Hepatocyte (in vitro differentiated cells): ENCODE measurements at regions not wholly inside any gene's neighbourhood (a gene's known extent, or its start where the extent isn't known, plus 50 kb on each side); places are given as distances from the start of the nearest gene placed in this dataset.

Experiments used
- CTCF ChIP-seq: fragments of 200-600 bp; sonication (generic); IDR thresholded peaks from 2 replicates; pipeline ENCODE4 v1.5.1; 2016; ENCODE audit warnings: antibody characterized with exemption, mild to moderate bottlenecking; ENCODE audit not compliant: poor library complexity
- EZH2 ChIP-seq: fragments of 200-600 bp; sonication (generic); IDR thresholded peaks from 2 replicates; pipeline ENCODE4 v1.6.1; 2016; ENCODE audit warnings: antibody characterized with exemption, mild to moderate bottlenecking, borderline replicate concordance

DNA sequence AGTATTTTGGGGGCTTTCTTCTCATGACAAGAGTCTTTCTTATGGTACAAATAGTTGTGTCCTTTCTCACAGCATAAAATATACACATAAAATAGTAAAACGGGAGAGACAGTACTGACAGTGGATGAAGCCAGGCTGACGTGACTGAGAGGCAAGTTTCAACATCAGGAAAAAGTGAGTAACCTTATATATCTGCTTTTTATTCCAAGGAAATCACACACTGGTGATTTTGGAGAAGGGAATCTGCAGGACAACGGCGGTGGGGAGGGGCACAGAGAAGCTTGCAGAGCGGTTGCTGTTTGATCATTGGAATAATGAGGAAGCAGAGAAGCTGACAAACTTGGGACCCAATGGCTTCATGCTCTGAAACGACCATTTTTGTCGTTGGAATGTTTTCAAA, 130.6 kb upstream of the ZNF236 start:
- TF ChIP-seq CTCF (no peak), EZH2 (no peak)
